ENCODE measurements at regions not wholly inside any gene's neighbourhood (a gene's known extent, or its start where the extent isn't known, plus 50 kb on each side); places are given as distances from the start of the nearest gene placed in this dataset.

- Histone ChIP-seq H3K36me3 (replicated peaks; ENCODE audit: low read depth, low read length) (no peaks in the 10 kb centered on the region), H3K79me2 (ENCODE audit: low read length) (no peaks in the 10 kb centered on the region), H2AFZ (ENCODE audit: low read depth, low read length) (no peak overlapping the region), H3K27me3 (ENCODE audit: low read depth, low read length) (no peaks in the 10 kb centered on the region), H3K27ac (ENCODE audit: low read length) (no peak overlapping the region), H3K9me3 (ENCODE audit: insufficient read depth, low read length) (no peaks in the 10 kb centered on the region), H3K4me3 (ENCODE audit: low read length) (no peak overlapping the region), H3K9ac (ENCODE audit: low read length) (no peak overlapping the region), H4K20me1 (ENCODE audit: insufficient read depth, low read length) (no peaks in the 10 kb centered on the region), H3K4me1 (ENCODE audit: low read length) (peaks cover 14% of the 10 kb centered on the region), H3K4me2 (ENCODE audit: low read length) (no peak overlapping the region)
- TF ChIP-seq CTCF (IDR thresholded peaks at IDR 0.05; ENCODE audit: low read depth, low read length) (no peak), EZH2phosphoT487 (IDR thresholded peaks at IDR 0.05; ENCODE audit: low read depth) (no peak)
Measured at GRCh38 chr1:65039066-65039465, 72.7 kb upstream of the JAK1 start.

GRCh38 chr1:65039508-65039907 lies 73.2 kb upstream of the JAK1 start:
- TF ChIP-seq CTCF (IDR thresholded peaks at IDR 0.05; ENCODE audit: low read depth, low read length): no peak
- no peak for TF ChIP-seq EZH2phosphoT487 (IDR thresholded peaks at IDR 0.05; ENCODE audit: low read depth)
- Histone ChIP-seq H3K27ac (ENCODE audit: low read length) (no peak overlapping the region), H3K4me1 (ENCODE audit: low read length) (peaks cover 14% of the 10 kb centered on the region), H3K27me3 (ENCODE audit: low read depth, low read length) (no peaks in the 10 kb centered on the region), H2AFZ (ENCODE audit: low read depth, low read length) (no peak overlapping the region), H3K4me2 (ENCODE audit: low read length) (no peak overlapping the region), H4K20me1 (ENCODE audit: insufficient read depth, low read length) (no peaks in the 10 kb centered on the region), H3K9me3 (ENCODE audit: insufficient read depth, low read length) (no peaks in the 10 kb centered on the region), H3K4me3 (ENCODE audit: low read length) (no peak overlapping the region), H3K9ac (ENCODE audit: low read length) (no peak overlapping the region), H3K79me2 (ENCODE audit: low read length) (no peaks in the 10 kb centered on the region), H3K36me3 (replicated peaks; ENCODE audit: low read depth, low read length) (no peaks in the 10 kb centered on the region)

GRCh38 chr1:65042467-65042866 lies 76.1 kb upstream of the JAK1 start:
- no peak overlapping the region for H2AFZ ChIP-seq (ENCODE audit: low read depth, low read length)
- TF ChIP-seq CTCF (IDR thresholded peaks at IDR 0.05; ENCODE audit: low read depth, low read length) (no peak), EZH2phosphoT487 (IDR thresholded peaks at IDR 0.05; ENCODE audit: low read depth) (no peak)
- no peaks in the 10 kb centered on the region for H3K36me3 ChIP-seq (replicated peaks; ENCODE audit: low read depth, low read length)
- H3K27ac ChIP-seq (ENCODE audit: low read length): no peak overlapping the region
- H3K4me2 ChIP-seq (ENCODE audit: low read length): no peak overlapping the region
- H3K4me1 ChIP-seq (ENCODE audit: low read length): peaks cover 14% of the 10 kb centered on the region
- H3K9me3 ChIP-seq (ENCODE audit: insufficient read depth, low read length): no peaks in the 10 kb centered on the region
- no peaks in the 10 kb centered on the region for H4K20me1 ChIP-seq (ENCODE audit: insufficient read depth, low read length)
- no peaks in the 10 kb centered on the region for H3K79me2 ChIP-seq (ENCODE audit: low read length)
- H3K9ac ChIP-seq (ENCODE audit: low read length): no peak overlapping the region
- H3K4me3 ChIP-seq (ENCODE audit: low read length): no peak overlapping the region
- no peaks in the 10 kb centered on the region for H3K27me3 ChIP-seq (ENCODE audit: low read depth, low read length)

- Histone ChIP-seq H3K36me3 (replicated peaks; ENCODE audit: low read depth, low read length) (no peaks in the 10 kb centered on the region), H3K9ac (ENCODE audit: low read length) (no peak overlapping the region), H2AFZ (ENCODE audit: low read depth, low read length) (no peak overlapping the region), H3K4me1 (ENCODE audit: low read length) (peaks cover 12% of the 10 kb centered on the region), H3K27ac (ENCODE audit: low read length) (no peak overlapping the region), H3K4me2 (ENCODE audit: low read length) (no peak overlapping the region), H3K9me3 (ENCODE audit: insufficient read depth, low read length) (no peaks in the 10 kb centered on the region), H3K4me3 (ENCODE audit: low read length) (no peak overlapping the region), H3K79me2 (ENCODE audit: low read length) (no peaks in the 10 kb centered on the region), H3K27me3 (ENCODE audit: low read depth, low read length) (no peaks in the 10 kb centered on the region), H4K20me1 (ENCODE audit: insufficient read depth, low read length) (no peaks in the 10 kb centered on the region)
- no peak for TF ChIP-seq CTCF (IDR thresholded peaks at IDR 0.05; ENCODE audit: low read depth, low read length)
- no peak for TF ChIP-seq EZH2phosphoT487 (IDR thresholded peaks at IDR 0.05; ENCODE audit: low read depth)
Measured at GRCh38 chr1:65044411-65044810, 78.1 kb upstream of the JAK1 start.

Data from OCI-LY3 (cell line).